ENCODE measurements at regions not wholly inside any gene's neighbourhood (a gene's known extent, or its start where the extent isn't known, plus 50 kb on each side); places are given as distances from the start of the nearest gene placed in this dataset.

DNA sequence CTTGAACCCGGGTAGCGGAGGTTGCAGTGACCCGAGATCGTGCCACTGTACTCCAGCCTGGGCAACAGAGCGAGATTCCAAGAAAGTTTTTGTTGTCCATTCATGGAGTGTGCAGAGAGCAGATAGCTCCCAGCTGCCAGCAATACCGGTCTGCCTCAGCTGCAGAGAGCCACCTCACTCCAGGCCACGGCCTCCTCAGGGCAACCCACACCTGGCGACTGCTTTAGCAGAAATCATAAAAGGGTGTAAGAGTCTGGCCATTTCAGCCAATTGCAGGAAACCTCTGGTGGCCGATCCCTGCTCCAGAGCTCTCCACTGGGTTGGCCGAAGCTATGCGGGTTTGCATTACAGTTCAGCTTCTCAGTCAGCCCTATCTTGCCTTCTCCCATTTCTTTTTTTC lies 227.4 kb upstream of the BCOR start:
- no peak for DNase-seq (ENCODE audit: extremely low read depth in 1 of 2, low read depth in 1 of 2)

DNA sequence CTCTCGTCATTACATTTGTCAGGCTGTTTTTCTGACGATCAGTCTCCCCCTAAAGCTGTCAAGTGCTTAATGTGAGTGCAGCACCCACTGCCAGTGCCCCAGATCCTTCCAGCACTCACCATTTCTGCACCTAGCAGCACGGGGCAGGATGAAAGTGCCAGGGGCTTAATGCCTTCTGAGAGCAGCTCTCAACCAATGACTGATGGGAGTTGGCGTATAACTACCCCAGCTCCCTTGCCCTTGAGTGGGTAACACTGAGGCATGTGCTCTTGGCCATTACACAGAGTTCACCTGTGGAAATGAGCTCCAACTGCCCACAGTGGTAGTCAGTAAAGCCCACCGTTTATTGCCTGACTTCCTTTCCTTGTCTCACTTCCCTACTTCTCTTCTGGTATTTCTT lies 226.2 kb upstream of the BCOR start:
- DNase-seq (ENCODE audit: extremely low read depth in 1 of 2, low read depth in 1 of 2): no peak

DNA sequence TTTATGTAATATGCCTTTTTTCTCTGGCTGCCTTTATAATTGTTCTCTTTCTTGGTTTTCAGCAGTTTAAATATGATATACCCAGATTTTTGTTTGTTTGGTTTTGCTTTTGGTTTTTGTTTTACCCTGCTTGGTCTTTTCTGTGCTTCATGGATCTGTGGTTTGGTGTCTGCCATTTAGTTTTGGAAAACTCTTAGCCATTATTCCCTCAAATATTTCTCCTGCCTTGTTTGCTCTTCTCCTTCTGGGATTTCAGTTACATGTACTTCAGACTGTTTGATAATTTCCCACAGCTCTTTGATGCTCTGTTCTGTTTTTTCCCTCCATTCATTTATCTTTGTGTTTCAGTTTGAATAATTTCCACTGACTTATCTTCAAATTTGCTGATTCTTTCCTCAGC lies 223.1 kb upstream of the BCOR start:
- no peak for DNase-seq (ENCODE audit: extremely low read depth in 1 of 2, low read depth in 1 of 2)

DNA sequence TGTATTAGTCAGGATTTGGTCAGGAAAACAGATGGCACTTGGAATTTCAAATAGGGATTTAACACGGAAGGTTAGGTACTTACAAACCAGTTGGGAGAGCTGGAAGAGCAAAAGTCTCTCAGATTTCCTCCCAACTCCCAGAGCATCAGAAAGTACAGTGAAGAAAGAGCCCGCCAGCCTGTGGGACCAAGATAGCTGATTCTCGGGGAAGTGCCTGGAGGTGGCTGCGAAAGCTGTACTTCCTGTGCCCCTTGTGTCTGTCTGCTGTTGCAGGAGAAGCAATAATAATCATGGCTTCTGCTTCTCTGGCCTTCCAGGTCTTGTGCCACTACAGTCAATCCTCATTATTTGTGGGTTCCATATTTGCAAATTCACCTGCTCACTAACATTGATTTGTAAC lies 221.0 kb upstream of the BCOR start:
- no peak for DNase-seq (ENCODE audit: extremely low read depth in 1 of 2, low read depth in 1 of 2)

DNA sequence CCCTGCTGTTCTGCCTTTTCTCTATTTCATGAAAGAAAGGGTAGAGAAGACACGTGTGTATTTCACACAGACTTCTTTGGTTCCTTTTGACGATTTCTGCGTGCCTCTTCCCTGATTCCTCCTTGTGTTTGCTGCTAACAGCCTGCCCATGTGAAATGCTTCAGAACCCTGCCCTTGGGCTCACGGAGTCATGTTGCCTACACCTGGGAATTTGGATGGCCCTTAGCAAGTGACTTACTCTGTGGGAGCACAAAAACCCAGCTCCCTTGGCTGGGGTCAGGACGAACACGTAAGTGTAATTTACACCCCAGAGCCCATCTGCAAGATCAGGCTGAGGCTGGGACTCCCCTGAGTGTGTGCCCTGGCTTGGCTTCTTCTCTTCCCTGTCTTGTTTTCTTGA lies 220.3 kb upstream of the BCOR start:
- DNase-seq (ENCODE audit: extremely low read depth in 1 of 2, low read depth in 1 of 2): no peak

DNA sequence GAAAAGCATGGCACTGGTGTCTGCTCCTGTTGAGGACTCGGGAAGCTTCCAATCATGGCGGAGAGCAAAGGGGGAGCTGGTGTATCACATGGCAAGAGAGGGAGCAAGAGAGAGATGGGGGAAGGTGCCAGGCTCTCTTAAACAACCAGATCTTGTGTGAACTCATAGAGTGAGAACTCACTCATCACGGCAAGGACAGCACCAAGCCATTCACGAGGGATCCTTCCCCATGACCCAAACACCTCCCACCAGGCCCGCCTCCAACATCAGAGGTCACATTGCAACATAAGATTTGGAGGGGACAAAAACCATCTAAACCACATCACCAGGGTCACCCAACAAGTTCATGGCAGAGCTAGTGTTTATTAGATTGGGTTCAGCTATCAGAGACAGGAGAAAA lies 218.7 kb upstream of the BCOR start:
- no peak for DNase-seq (ENCODE audit: extremely low read depth in 1 of 2, low read depth in 1 of 2)

DNA sequence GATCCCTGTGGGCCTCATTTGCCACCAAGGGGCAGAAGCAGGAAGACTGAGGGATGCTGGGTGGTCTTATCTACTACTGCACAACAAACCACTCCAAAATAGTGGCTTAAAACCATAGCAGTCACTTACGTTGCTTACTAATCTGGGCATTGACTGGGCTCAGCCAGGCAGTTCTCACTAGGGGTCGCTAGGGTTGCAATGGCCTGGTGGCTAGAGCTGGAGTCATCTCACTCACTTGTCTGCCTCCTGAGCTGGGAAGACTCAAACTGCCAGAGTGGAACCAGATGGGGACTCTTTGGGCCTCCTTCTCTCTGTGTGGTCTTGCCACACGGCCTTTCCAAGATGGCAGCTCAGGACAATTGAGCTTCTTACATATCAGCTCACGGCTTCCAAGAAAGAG lies 216.3 kb upstream of the BCOR start:
- no peak for DNase-seq (ENCODE audit: extremely low read depth in 1 of 2, low read depth in 1 of 2)

DNA sequence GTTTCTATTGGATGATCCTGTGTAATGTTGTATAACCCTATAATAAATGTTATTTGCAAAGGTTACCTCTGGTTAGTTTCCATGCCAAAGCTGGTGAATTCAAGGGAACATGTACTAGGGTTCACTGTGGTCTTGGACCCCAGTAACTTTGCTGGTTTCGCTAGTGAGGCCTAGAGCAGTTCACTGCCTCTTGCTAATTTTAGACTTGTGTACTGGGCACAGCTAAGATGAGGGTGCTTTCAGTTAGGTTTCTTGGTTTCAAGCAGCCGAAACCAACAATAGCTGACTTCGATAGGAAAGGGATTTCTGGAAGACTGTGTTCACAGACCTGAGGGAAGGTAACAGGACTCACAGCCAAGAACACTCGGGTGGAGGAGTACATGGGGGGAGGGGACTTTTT lies 215.5 kb upstream of the BCOR start:
- no peak for DNase-seq (ENCODE audit: extremely low read depth in 1 of 2, low read depth in 1 of 2)

DNA sequence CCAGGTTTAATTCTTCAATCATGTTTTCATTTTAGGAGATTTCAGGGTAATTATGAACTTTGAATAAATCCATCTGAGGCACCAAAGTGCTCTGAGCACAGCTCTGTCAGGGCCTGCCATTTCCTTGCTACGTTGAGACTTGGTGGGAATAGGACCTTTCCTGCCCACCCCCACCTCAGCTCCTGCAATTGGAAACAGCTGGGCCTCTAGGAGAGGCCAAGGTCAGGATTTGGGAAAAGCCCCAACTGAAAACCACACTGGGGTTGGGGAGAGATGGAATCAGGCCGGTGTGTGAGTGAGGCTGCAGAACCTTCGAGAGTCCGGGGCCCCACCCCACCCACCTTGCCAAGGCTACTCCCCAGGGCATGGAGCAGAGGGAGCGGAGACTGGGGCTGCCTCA lies 212.7 kb upstream of the BCOR start:
- no peak for DNase-seq (ENCODE audit: extremely low read depth in 1 of 2, low read depth in 1 of 2)

DNA sequence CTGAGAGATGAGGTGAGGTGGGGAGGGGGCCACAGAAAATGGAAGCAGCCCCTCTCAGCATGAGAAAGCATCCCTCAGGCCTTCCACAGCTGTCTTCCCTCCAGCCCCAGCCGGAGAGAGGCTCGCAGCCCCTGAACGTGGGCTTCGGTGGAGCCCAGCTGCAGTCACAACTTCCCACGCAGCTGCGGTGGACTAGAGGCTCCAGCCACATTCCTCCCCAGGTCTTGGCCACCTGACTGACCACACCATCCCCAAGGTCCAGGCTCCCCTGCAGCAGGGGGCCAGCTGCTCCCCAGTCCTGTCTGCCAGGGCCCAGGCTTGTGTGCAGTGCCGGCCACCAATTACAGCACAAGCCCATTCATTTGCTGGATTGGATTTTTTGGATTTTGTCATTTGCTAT lies 212.3 kb upstream of the BCOR start:
- DNase-seq (ENCODE audit: extremely low read depth in 1 of 2, low read depth in 1 of 2): no peak

DNA sequence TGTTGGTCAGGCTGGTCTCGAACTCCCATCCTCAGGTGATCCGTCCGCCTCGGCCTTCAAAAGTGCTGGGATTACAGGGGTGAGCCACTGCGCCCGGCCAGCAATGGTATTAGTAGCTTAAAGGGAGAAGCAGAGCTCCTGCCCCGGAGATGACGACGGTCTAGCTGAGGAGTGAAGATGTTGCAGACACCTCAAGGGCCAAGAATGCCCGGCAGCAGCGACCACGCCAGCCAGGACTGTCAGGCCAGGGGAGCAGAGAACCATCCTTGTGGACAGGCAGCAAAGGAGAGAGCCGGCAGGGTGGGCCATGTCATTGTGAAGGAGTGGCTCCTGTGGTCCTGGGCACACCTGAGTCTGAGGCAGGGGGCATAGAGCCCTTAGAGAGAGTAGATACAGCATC lies 210.1 kb upstream of the BCOR start:
- DNase-seq (ENCODE audit: extremely low read depth in 1 of 2, low read depth in 1 of 2): no peak

DNA sequence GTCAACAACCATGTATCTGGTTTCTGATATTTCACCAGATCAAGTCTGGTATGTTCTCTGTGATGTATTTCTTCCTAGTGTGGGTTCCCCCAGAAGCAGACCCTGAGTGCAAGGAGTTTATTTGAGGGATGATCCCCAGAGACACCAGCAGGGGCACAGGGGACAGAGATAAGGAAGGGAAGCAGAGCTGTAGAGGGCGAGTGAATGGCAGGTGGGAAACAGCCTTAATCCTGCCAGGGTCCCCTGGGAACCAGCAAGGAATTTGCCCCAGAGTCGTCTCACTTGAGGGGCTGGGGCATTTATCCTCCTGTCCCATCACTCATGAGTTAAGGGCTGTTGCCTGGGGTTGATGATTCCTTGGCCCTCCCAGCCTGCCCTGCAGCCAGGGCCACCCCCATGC lies 206.4 kb upstream of the BCOR start:
- DNase-seq (ENCODE audit: extremely low read depth in 1 of 2, low read depth in 1 of 2): no peak

DNA sequence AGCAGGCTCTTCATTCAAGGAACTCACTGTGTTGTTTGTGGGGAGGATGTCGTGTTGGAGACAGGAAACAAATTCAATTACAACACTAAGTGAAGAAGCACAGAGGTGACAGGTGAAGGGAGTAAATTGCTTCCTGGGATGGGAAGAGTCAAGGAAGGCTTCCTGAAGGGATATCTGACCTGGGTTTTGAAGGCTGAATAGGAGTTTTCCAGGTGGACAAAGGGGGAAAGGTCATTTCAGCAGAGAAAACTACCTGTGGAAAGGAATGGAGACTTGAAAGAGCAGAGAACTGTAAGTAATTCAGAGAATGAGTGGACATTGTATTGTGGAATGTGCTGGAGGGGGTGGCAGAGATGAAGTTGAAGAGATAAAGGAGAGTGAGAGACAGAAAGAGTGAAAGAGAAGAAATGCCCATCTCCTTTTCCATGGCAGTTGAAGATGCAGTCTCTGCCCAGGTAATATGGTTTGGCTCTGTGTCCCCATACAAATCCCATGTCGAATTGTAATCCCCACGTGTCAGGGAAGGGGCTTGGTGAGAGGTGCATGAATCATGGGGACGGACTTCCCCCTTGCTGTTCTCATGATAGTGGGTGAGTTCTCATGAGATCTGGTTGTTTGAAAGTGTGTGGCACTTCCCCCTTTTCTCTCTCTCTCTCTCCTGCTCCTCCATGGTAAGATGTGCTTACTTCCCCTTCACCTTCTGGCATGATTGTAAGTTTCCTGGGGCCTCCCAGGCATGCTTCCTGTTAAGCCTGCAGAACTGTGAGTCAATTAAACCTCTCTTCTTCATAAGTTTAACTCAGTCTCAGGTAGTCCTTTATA lies 205.7 kb upstream of the BCOR start:
- no peak for DNase-seq (ENCODE audit: extremely low read depth in 1 of 2, low read depth in 1 of 2)

DNA sequence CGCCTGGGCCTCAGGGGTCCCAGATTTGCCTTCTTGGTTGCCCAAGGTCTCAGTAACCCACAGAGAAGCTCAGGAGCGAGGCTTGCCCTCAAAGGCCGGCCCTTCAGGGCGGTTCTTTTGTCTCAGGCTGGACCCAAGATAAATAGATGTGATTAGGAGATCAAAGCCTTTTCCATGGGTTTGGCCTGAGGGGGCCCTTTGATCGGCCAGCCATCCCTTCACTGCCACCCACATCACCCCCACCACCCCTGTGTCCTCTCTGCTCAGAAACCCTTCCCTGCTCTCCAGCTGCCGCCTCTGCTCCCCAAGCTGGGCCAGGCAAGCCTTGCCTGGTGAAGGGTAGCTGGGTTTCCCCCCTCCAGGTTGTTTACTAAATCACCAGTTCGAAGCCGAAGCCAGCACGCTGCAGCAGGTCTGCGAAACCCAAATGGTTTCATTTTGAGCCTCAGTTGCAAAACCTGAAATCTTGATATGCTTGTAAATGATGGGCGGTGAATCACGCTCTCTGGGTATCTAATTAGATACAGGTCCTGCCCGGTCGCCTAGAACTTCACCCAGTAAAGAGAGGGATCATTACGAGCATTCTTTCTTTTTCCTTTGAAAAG lies 202.6 kb upstream of the BCOR start:
- DNase-seq (ENCODE audit: extremely low read depth in 1 of 2, low read depth in 1 of 2): no peak

DNA sequence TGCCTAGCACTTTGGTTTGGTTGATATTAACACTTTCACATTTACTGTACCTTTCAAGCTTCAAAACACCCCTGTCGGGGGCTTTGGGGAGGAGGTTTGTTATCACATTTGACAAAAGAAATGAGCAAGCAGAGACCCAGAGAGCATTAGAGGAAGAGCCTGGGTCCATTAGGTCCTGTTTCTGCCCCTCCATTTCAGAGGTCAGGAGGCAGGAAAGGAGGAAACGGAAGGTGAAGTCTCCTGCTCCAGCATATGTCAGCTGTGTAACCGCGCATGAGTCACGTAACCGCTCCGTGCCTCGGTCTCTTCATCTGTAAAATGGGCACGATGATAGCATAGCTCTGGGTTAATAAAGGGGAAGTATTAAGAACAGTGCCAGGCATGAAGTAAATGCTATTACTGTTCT lies 201.9 kb upstream of the BCOR start:
- no peak for DNase-seq (ENCODE audit: extremely low read depth in 1 of 2, low read depth in 1 of 2)

DNA sequence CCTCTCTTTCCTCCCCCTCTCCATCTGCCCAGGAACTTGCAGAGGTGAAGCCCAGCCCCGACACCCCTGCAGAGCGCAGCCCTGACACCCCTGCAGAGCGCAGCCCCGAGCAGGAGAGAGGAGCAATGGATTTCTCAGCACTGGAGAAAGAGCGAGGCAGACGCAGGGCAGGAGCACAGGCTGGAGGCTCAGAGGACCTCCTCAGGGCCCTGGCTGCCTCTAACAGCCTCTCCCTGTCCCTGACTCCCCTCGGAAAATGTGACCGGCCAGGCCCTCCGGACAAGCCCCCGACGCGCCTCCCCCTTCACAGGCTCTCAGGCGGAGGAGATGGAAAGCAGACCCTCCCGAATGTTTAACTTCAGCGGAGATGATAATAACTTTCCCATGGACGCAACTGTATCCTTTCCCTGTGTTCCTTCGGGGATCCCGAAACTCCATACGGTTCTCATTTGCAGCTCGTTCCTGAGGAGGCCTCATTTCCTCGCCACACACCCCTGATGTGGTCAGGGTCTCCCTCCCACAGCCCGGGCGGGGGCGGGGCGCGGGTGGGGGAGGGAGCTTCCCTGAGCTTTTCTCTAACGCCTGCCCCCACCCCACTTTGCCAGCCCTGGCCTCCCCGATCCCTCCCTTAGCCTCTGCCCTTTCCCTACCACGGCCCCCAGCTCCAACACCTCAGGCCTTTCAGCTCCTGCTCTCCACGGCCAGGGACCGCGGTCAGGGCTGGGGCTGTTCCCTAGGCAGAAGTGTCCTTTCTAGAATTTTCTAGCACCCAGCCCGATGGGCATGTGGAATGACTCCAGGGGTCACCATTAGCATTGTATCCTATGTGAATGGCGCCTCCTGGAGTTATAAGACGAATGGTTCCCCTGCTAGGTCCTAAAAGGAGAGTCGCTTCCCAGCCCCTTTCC lies 201.1 kb upstream of the BCOR start:
- DNase-seq (ENCODE audit: extremely low read depth in 1 of 2, low read depth in 1 of 2): no peak

DNA sequence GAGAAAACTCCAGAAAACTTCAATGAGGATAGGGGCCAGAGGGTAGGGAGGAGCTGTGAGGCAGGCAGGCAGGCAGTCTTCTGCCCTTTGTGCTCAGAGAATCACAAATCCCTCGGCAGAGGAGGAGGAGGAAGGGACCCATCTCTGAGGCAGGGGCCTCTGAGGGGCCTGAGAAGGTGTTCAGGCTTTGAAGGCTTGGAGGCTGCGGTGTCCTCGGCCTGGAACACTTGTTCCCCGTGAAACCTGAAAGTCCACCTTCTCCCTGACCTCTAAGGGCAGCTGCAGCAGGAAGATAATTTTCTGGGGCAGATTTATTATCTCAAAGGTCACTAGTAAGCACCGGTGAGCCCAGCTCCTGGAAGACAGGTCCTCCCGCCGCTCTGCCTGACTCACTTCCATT lies 200.3 kb upstream of the BCOR start:
- no peak for DNase-seq (ENCODE audit: extremely low read depth in 1 of 2, low read depth in 1 of 2)

DNA sequence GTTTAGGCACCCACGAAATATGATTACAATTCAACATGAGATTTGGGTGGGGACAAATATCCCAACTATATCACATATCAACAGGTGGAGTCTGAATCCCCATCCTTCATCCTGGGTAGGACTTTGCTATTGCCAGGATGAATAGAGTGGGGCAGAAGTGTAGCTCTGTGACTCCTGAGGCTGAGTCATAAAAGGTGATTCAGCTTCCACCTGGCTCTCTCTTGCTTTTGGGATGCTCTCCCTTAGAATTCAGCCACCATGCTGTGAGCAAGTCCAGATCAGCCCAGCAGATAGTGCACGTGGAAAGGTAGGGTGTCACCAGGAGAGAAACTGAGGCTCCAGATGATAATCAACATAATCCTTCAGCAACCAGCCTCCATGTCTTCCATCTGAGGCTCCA lies 193.8 kb upstream of the BCOR start:
- DNase-seq (ENCODE audit: extremely low read depth in 1 of 2, low read depth in 1 of 2): no peak

DNA sequence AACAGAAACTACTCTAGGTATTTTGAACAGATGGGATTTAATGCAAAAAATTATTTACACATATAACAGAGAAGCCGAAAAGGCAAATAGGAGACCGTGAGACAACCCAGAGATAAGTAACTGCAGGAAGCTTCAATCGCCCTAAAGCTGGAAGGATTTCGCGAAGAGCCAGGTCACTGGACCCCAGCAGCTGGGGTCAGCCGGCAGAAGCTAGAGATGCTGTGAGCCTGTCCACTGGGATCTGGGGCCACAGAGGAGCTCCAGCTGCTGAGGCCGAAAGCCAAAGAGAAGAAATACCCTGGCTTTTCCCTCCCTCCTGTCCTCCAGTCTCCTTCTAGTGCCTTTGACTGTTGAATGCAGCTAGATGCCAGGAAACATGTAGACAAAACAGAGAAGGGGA lies 192.8 kb upstream of the BCOR start:
- no peak for DNase-seq (ENCODE audit: extremely low read depth in 1 of 2, low read depth in 1 of 2)

DNA sequence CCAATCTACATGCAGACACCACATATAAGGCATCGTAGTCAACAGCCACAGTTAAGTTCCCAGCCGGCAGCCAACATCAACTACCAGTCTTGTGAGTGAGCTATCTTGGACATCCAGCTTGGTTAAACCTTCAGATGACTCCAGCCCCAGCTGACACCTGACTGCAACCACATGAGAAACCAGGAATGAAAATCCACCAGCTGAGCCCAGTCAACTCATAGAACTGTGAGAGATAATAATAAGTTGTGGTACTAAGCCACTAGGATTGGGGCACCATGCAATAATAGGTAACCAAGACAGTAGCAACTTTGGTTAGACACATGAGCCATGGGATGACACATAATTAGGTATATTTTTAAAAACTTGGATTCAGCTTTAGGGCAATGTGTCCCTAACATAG lies 188.1 kb upstream of the BCOR start:
- DNase-seq (ENCODE audit: extremely low read depth in 1 of 2, low read depth in 1 of 2): no peak

DNA sequence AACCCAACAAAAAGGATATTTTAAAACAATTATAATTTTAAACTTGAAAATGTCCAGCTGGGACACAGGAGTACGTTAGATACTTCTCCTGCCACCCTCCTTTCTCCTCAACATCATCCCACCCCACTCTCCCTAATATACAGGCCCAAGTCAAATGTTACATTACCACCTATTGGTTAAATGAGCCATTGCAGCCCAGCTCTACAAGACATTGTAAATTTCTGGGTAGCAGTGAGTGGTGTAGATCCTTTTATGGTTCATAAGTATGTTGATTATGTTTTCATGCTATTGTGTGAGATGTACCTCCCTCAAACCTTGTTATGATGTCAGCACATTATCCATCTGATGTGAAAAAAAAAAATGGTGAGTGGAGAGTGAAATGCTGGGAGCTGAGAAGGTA lies 187.1 kb upstream of the BCOR start:
- no peak for DNase-seq (ENCODE audit: extremely low read depth in 1 of 2, low read depth in 1 of 2)

DNA sequence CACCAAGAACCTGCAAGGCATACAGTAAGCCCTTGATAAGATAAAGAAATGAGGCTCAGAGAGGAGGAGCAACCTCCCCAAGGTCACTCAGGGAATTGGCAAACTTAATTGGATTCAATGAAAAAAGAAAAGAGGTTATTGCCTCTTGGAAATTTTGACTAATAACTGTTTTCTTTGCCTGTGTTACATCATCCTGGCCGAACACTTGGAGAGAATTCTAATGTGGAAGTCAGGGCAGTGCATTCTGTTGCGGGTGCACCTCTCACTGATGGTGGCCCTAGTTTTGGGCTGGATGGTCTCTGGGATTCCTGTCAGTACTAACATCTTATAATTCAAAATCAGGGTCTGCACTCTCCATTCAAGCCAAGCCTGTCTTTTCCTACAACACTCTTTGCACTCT lies 186.2 kb upstream of the BCOR start:
- DNase-seq (ENCODE audit: extremely low read depth in 1 of 2, low read depth in 1 of 2): no peak
